CD14-positive monocyte (primary cell): ENCODE measurements at regions not wholly inside any gene's neighbourhood (a gene's known extent, or its start where the extent isn't known, plus 50 kb on each side); places are given as distances from the start of the nearest gene placed in this dataset.

Experiments used
- DNase-seq, 3 donors: peaks; one replicate each; pipeline ENCODE4 v3.0.0-alpha.2; 2011 to 2022
- H2AFZ ChIP-seq: 2 replicates; pipeline ENCODE4 v1.6.0; 2012; ENCODE audit warnings: mild to moderate bottlenecking, low read depth, low read length, inconsistent platforms; ENCODE audit not compliant: insufficient read depth, poor library complexity, severe bottlenecking
- H3K27ac ChIP-seq, 2 donors: 1 replicate in 1 of 2; 2 replicates in 1 of 2; pipeline ENCODE4 v1.5.1; 2012 to 2013; ENCODE audit warnings: low read length in 2 of 2, control low read depth in 1 of 2, inconsistent platforms in 1 of 2, low read depth in 1 of 2, mild to moderate bottlenecking in 1 of 2
- H3K27me3 ChIP-seq, 2 donors: one replicate each; pipeline versions ENCODE4 v1.6.0 to v1.6.1; 2011 to 2013; ENCODE audit warnings: low read length in 2 of 2; ENCODE audit not compliant: control insufficient read depth in 2 of 2, insufficient read depth in 2 of 2
- H3K36me3 ChIP-seq, 2 donors: replicated peaks in 1 of 2; 1 replicate in 1 of 2; 2 replicates in 1 of 2; pipeline versions ENCODE4 v1.5.1 to v1.6.1; 2012 to 2013; ENCODE audit warnings: low read length in 2 of 2, control low read depth in 1 of 2, inconsistent platforms in 1 of 2, mild to moderate bottlenecking in 1 of 2; ENCODE audit not compliant: insufficient read depth in 2 of 2, control insufficient read depth in 1 of 2
- H3K4me1 ChIP-seq, 2 donors: 1 replicate in 1 of 2; 2 replicates in 1 of 2; pipeline versions ENCODE4 v1.5.1 to v1.6.1; 2012 to 2013; ENCODE audit warnings: low read length in 2 of 2, control low read depth in 1 of 2, inconsistent platforms in 1 of 2, mild to moderate bottlenecking in 1 of 2, moderate library complexity in 1 of 2; ENCODE audit not compliant: insufficient read depth in 2 of 2, control insufficient read depth in 1 of 2
- H3K4me2 ChIP-seq: replicated peaks from 2 replicates; pipeline ENCODE3; 2012; ENCODE audit warnings: low read length, moderate library complexity, mild to moderate bottlenecking; ENCODE audit not compliant: poor library complexity, severe bottlenecking; ENCODE audit errors: extremely low read depth
- H3K4me3 ChIP-seq, 3 experiments: fragments of 200-600 bp in 1 of 3; sonication (generic) in 1 of 3; replicated peaks in 1 of 3; 1 replicate in 2 of 3; 2 replicates in 1 of 3; pipeline ENCODE4 v1.5.1; 2011 to 2013; ENCODE audit warnings: low read length in 3 of 3, mild to moderate bottlenecking in 3 of 3, control low read depth in 2 of 3, low read depth in 2 of 3, inconsistent platforms in 1 of 3, moderate library complexity in 1 of 3
- H3K79me2 ChIP-seq: 2 replicates; pipeline ENCODE4 v1.6.0; 2012; ENCODE audit warnings: mild to moderate bottlenecking, control low read depth, inconsistent platforms, low read length, moderate library complexity; ENCODE audit not compliant: insufficient read depth
- H3K9ac ChIP-seq: 2 replicates; pipeline ENCODE4 v1.6.0; 2017; ENCODE audit warnings: low read length, mild to moderate bottlenecking; ENCODE audit not compliant: insufficient read depth, poor library complexity, severe bottlenecking
- H3K9me3 ChIP-seq, 2 donors: replicated peaks in 1 of 2; 1 replicate in 1 of 2; 2 replicates in 1 of 2; pipeline versions ENCODE4 v1.5.1 to v1.6.1; 2012 to 2013; ENCODE audit warnings: low read length in 2 of 2, control low read depth in 1 of 2; ENCODE audit not compliant: control insufficient read depth in 1 of 2, insufficient read depth in 1 of 2
- H4K20me1 ChIP-seq: 2 replicates; pipeline ENCODE4 v1.6.0; 2012; ENCODE audit warnings: mild to moderate bottlenecking, low read length, control low read depth, moderate library complexity; ENCODE audit not compliant: insufficient read depth
- H3K27ac Mint-ChIP-seq, 7 donors: one replicate each; pipeline ENCODE4 v1.8.0; 2020; ENCODE audit warnings: mild to moderate bottlenecking in 7 of 7, mixed read lengths in 7 of 7, moderate library complexity in 6 of 7, inconsistent platforms in 2 of 7
- H3K27me3 Mint-ChIP-seq, 3 donors: one replicate each; pipeline ENCODE4 v1.8.0; 2021 to 2022; ENCODE audit warnings: low read depth in 3 of 3, mild to moderate bottlenecking in 3 of 3, mixed read lengths in 3 of 3, moderate library complexity in 3 of 3, inconsistent platforms in 1 of 3
- H3K36me3 Mint-ChIP-seq, 2 donors: one replicate each; pipeline ENCODE4 v1.8.0; 2020; ENCODE audit warnings: mixed read lengths in 2 of 2, inconsistent platforms in 1 of 2, mild to moderate bottlenecking in 1 of 2
- H3K4me1 Mint-ChIP-seq: one replicate; pipeline ENCODE4 v1.8.0; 2020; ENCODE audit warnings: mild to moderate bottlenecking, mixed read lengths
- H3K4me3 Mint-ChIP-seq, 2 donors: one replicate each; pipeline ENCODE4 v1.8.0; 2020; ENCODE audit warnings: mild to moderate bottlenecking in 2 of 2, mixed read lengths in 2 of 2, moderate library complexity in 1 of 2
- H3K9me3 Mint-ChIP-seq, 7 donors: one replicate each; pipeline ENCODE4 v1.8.0; 2020 to 2022; ENCODE audit warnings: mixed read lengths in 7 of 7, mild to moderate bottlenecking in 6 of 7, moderate library complexity in 6 of 7, inconsistent platforms in 2 of 7
- CTCF ChIP-seq: fragments of 200-600 bp; IDR thresholded peaks from one replicate; pipeline ENCODE4 v1.8.0; 2022; ENCODE audit warnings: antibody characterized with exemption, mild to moderate bottlenecking
- whole genome bisulfite sequencing: methylation state at CpG from one replicate; pipeline ENCODE4 v1.1.5; 2013; ENCODE audit warnings: missing lambda C conversion rate; ENCODE audit not compliant: insufficient coverage; 5-methylcytosine and 5-hydroxymethylcytosine counted together
- intact Hi-C, 2 donors: fragments of 100-400 bp; cut with micrococcal nuclease; formaldehyde crosslinking; loops; one replicate each; pipeline versions ENCODE4 v1.15.0 to v1.15.1; 2023

- Histone ChIP-seq H2AFZ (no peak overlapping the region), H3K4me1 (no peaks in the 10 kb centered on the region), H3K9me3 (peaks cover 5 to 12% of the 10 kb centered on the region in 2 donors), H3K9ac (no peak overlapping the region), H3K4me3 (no peak overlapping the region), H4K20me1 (no peaks in the 10 kb centered on the region), H3K27ac (no peak overlapping the region), H3K36me3 (no peaks in the 10 kb centered on the region), H3K4me2 (no peak overlapping the region), H3K27me3 (no peaks in the 10 kb centered on the region), H3K79me2 (no peaks in the 10 kb centered on the region)
- Mint-ChIP-seq H3K27me3 (peaks cover 0 to 4% (median 3%) of the 10 kb centered on the region in 3 donors), H3K4me1 (no peaks in the 10 kb centered on the region), H3K36me3 (no peaks in the 10 kb centered on the region), H3K9me3 (peaks cover 7 to 25% (median 16%) of the 10 kb centered on the region in 7 donors), H3K4me3 (no peak overlapping the region), H3K27ac (no peak overlapping the region)
- DNase-seq: no peak
- no peak for TF ChIP-seq CTCF
- 95% methylated on average over 4 of the region's 5 CpGs for WGBS
- intact Hi-C loops: no loop called here
These were observed 166.6 kb downstream of the TLE3 start for GRCh38 chr15:69931156-69931555.

DNA sequence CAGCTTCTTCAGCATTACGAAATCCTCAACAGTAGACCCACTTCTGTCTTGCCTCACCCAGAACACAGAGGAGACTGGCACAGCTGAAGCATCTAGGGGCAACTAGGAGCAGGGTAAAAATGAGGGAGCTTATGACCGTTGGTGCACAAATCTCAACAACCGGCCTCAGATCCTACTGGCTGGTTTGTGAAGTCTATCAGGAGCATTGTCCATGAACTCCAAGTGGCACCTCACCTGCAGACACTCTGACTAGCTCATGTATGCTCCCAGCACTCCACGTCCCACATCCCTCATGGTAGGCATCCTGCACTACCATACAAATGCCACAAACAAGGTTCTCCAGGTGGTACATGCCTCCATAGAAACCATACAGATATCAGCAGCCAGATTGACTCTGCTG is 163.1 kb downstream of the TLE3 start:
- H3K27ac Mint-ChIP-seq: peak overlapping the region in 1 of 7 donors; percentile 1

More for the DNA sequence above, 163.1 kb downstream of the TLE3 start:
- no peaks in the 10 kb centered on the region for H3K36me3 Mint-ChIP-seq
- TF ChIP-seq CTCF: no peak
- peaks cover 2 to 14% (median 6%) of the 10 kb centered on the region in 7 donors for H3K9me3 Mint-ChIP-seq
- intact Hi-C loops: no loop called here
- H3K27me3 Mint-ChIP-seq: peaks cover 0 to 3% (median 0%) of the 10 kb centered on the region in 3 donors
- 96% methylated on average over 3 of the region's 4 CpGs for WGBS
- Histone ChIP-seq H3K9me3 (no peaks in the 10 kb centered on the region), H3K27ac (no peak overlapping the region), H3K36me3 (no peaks in the 10 kb centered on the region), H3K27me3 (no peaks in the 10 kb centered on the region), H3K4me3 (no peak overlapping the region), H3K9ac (no peak overlapping the region), H3K4me2 (no peak overlapping the region), H3K79me2 (no peaks in the 10 kb centered on the region), H2AFZ (no peak overlapping the region), H4K20me1 (no peaks in the 10 kb centered on the region), H3K4me1 (no peaks in the 10 kb centered on the region)
- no peak overlapping the region for H3K4me3 Mint-ChIP-seq
- DNase-seq: no peak
- peaks cover 3% of the 10 kb centered on the region for H3K4me1 Mint-ChIP-seq
